Vagina (tissue), 2 donors: ENCODE measurements at regions not wholly inside any gene's neighbourhood (a gene's known extent, or its start where the extent isn't known, plus 50 kb on each side); places are given as distances from the start of the nearest gene placed in this dataset.

ENCODE experiments used
- DNase-seq, 2 donors: peaks; one replicate each; pipeline ENCODE4 v3.0.0-alpha.2; 2017; ENCODE audit errors: extremely low spot score in 2 of 2
- H3K27ac ChIP-seq: fragments of 200-600 bp; sonication (generic); one replicate; pipeline ENCODE4 v1.5.1; 2019
- H3K27me3 ChIP-seq: fragments of 200-600 bp; sonication (generic); one replicate; pipeline ENCODE4 v1.5.1; 2019
- H3K36me3 ChIP-seq, 2 donors: fragments of 200-600 bp; sonication (generic); one replicate each; pipeline ENCODE4 v1.5.1; 2017 to 2019
- H3K4me1 ChIP-seq: fragments of 200-600 bp; sonication (generic); one replicate; pipeline ENCODE4 v1.5.1; 2019
- H3K4me3 ChIP-seq, 2 donors: fragments of 200-600 bp; sonication (generic); 1 replicate in 1 of 2; 2 replicates in 1 of 2; pipeline ENCODE4 v1.5.1; 2016 to 2019
- H3K9me3 ChIP-seq: fragments of 200-600 bp; sonication (generic); one replicate; pipeline ENCODE4 v1.5.1; 2019
- POLR2A ChIP-seq, 2 donors: fragments of 450-650 bp; IDR thresholded peaks; one replicate each; pipeline ENCODE4 v1.6.1; 2017; ENCODE audit warnings: antibody characterized with exemption in 2 of 2, mild to moderate bottlenecking in 2 of 2, moderate library complexity in 2 of 2
- POLR2AphosphoS5 ChIP-seq, 2 donors: sonication (generic); formaldehyde crosslinking; IDR thresholded peaks; one replicate each; pipeline ENCODE4 v1.9.0; 2017; ENCODE audit warnings: antibody characterized with exemption in 2 of 2, mild to moderate bottlenecking in 2 of 2, low read depth in 1 of 2; ENCODE audit not compliant: insufficient read depth in 1 of 2
- intact Hi-C: fragments of 100-400 bp; cut with DNase I; formaldehyde crosslinking; loops from one replicate; pipeline ENCODE4 v1.15.1; 2023
- TF ChIP-seq, protein P1 (sequence below), 3 experiments: fragments of 450-650 bp in 2 of 3; fragments of 200-600 bp in 1 of 3; sonication (generic) in 1 of 3; IDR thresholded peaks; one replicate each; pipeline ENCODE4 v1.5.1; 2017 to 2019; ENCODE audit warnings: antibody characterized with exemption in 3 of 3, mild to moderate bottlenecking in 2 of 3, moderate library complexity in 2 of 3

- no peaks in the 10 kb centered on the region for H3K27me3 ChIP-seq
- TF ChIP-seq POLR2AphosphoS5 (IDR thresholded peaks at IDR 0.05; ENCODE audit: insufficient read depth in 1 of 2, low read depth in 1 of 2) (no peak), POLR2A (IDR thresholded peaks at IDR 0.05) (no peak)
- TF ChIP-seq, protein P1, sequence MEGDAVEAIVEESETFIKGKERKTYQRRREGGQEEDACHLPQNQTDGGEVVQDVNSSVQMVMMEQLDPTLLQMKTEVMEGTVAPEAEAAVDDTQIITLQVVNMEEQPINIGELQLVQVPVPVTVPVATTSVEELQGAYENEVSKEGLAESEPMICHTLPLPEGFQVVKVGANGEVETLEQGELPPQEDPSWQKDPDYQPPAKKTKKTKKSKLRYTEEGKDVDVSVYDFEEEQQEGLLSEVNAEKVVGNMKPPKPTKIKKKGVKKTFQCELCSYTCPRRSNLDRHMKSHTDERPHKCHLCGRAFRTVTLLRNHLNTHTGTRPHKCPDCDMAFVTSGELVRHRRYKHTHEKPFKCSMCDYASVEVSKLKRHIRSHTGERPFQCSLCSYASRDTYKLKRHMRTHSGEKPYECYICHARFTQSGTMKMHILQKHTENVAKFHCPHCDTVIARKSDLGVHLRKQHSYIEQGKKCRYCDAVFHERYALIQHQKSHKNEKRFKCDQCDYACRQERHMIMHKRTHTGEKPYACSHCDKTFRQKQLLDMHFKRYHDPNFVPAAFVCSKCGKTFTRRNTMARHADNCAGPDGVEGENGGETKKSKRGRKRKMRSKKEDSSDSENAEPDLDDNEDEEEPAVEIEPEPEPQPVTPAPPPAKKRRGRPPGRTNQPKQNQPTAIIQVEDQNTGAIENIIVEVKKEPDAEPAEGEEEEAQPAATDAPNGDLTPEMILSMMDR (IDR thresholded peaks at IDR 0.05) = no peak
- no peak for DNase-seq
- H3K4me3 ChIP-seq = no peak overlapping the region
- no peaks in the 10 kb centered on the region for H3K36me3 ChIP-seq
- no peaks in the 10 kb centered on the region for H3K9me3 ChIP-seq
- intact Hi-C loops = no loop called here
- no peaks in the 10 kb centered on the region for H3K4me1 ChIP-seq
- no peak overlapping the region for H3K27ac ChIP-seq
These were observed 393.5 kb downstream of the TMEM182 start for GRCh38 chr2:103155308-103155707.

- H3K4me3 ChIP-seq = no peak overlapping the region
- intact Hi-C loops = no loop called here
- no peaks in the 10 kb centered on the region for H3K36me3 ChIP-seq
- no peaks in the 10 kb centered on the region for H3K27me3 ChIP-seq
- no peak for DNase-seq
- no peaks in the 10 kb centered on the region for H3K4me1 ChIP-seq
- H3K9me3 ChIP-seq = no peaks in the 10 kb centered on the region
- no peak for TF ChIP-seq POLR2AphosphoS5 (IDR thresholded peaks at IDR 0.05; ENCODE audit: insufficient read depth in 1 of 2, low read depth in 1 of 2)
- TF ChIP-seq POLR2A (IDR thresholded peaks at IDR 0.05) = no peak
- TF ChIP-seq, protein P1 (IDR thresholded peaks at IDR 0.05) = no peak
- H3K27ac ChIP-seq = no peak overlapping the region
These were observed 397.2 kb downstream of the TMEM182 start for GRCh38 chr2:103159018-103159417.

- Histone ChIP-seq H3K27me3 (no peaks in the 10 kb centered on the region), H3K4me1 (no peaks in the 10 kb centered on the region), H3K36me3 (no peaks in the 10 kb centered on the region), H3K9me3 (no peaks in the 10 kb centered on the region), H3K4me3 (no peak overlapping the region), H3K27ac (no peak overlapping the region)
- TF ChIP-seq POLR2AphosphoS5 (IDR thresholded peaks at IDR 0.05; ENCODE audit: insufficient read depth in 1 of 2, low read depth in 1 of 2) = no peak
- TF ChIP-seq, protein P1 (IDR thresholded peaks at IDR 0.05) = no peak
- no peak for TF ChIP-seq POLR2A (IDR thresholded peaks at IDR 0.05)
- intact Hi-C loops = no loop called here
- DNase-seq = no peak
These were observed 399.8 kb downstream of the TMEM182 start for GRCh38 chr2:103161456-103162289.

DNA sequence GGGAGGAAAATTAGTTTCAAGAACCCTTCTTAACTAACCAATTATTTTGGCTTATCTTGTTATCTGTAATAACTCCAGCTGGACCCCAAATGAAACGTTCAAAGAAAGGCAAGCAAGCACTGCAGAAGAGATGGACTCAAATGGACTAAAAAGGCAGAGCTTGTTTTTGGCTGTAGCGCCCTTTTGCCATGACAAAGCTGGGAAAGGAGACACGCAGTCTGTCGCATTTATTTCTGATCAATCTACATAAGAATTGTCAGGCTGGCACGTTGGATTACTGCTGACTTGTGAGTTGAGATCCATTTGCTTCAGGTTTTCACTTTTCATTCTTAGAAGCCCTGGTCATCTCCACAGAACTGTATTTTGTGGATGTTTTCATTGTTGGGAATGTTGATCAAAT, 402.9 kb downstream of the TMEM182 start:
- Histone ChIP-seq H3K36me3 (no peaks in the 10 kb centered on the region), H3K9me3 (no peaks in the 10 kb centered on the region), H3K27ac (no peak overlapping the region), H3K4me1 (no peaks in the 10 kb centered on the region), H3K27me3 (no peaks in the 10 kb centered on the region), H3K4me3 (no peak overlapping the region)
- no peak for DNase-seq
- intact Hi-C loops = no loop called here
- TF ChIP-seq, protein P1 (IDR thresholded peaks at IDR 0.05) = no peak
- no peak for TF ChIP-seq POLR2A (IDR thresholded peaks at IDR 0.05)
- TF ChIP-seq POLR2AphosphoS5 (IDR thresholded peaks at IDR 0.05; ENCODE audit: insufficient read depth in 1 of 2, low read depth in 1 of 2) = no peak

DNA sequence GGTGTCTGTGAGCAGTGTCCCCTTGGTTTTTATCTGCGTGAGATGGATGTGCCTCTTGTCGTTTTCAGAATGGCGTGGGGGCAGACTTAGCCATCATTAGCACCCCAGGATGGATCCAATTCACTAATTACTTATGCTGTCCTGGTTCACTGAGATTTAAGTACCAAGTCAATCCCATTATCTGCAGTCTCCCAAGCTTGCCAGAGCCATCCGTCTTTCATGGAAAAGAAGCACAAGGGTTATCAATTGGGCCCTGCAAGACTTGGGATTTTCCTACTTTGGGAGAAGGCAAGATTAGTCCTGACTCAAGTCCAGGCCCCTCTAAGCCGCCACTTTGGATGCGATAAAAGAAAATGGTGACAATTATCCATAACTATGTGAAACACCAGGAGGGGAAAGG, 404.0 kb downstream of the TMEM182 start:
- no peaks in the 10 kb centered on the region for H3K9me3 ChIP-seq
- intact Hi-C loops = no loop called here
- no peak for DNase-seq
- H3K4me1 ChIP-seq = no peaks in the 10 kb centered on the region
- TF ChIP-seq, protein P1 (IDR thresholded peaks at IDR 0.05) = no peak
- no peak for TF ChIP-seq POLR2A (IDR thresholded peaks at IDR 0.05)
- no peak for TF ChIP-seq POLR2AphosphoS5 (IDR thresholded peaks at IDR 0.05; ENCODE audit: insufficient read depth in 1 of 2, low read depth in 1 of 2)
- H3K4me3 ChIP-seq = no peak overlapping the region
- H3K27me3 ChIP-seq = no peaks in the 10 kb centered on the region
- H3K27ac ChIP-seq = no peak overlapping the region
- no peaks in the 10 kb centered on the region for H3K36me3 ChIP-seq
